ENCODE measurements at regions not wholly inside any gene's neighbourhood (a gene's known extent, or its start where the extent isn't known, plus 50 kb on each side); places are given as distances from the start of the nearest gene placed in this dataset.

GRCh38 chr6:5946701-5947100, 60.0 kb downstream of the NRN1 start:
- DNase-seq (ENCODE audit: low read depth, low spot score): no peak

GRCh38 chr6:5946181-5946580, 60.5 kb downstream of the NRN1 start:
- no peak for DNase-seq (ENCODE audit: low read depth, low spot score)

DNA sequence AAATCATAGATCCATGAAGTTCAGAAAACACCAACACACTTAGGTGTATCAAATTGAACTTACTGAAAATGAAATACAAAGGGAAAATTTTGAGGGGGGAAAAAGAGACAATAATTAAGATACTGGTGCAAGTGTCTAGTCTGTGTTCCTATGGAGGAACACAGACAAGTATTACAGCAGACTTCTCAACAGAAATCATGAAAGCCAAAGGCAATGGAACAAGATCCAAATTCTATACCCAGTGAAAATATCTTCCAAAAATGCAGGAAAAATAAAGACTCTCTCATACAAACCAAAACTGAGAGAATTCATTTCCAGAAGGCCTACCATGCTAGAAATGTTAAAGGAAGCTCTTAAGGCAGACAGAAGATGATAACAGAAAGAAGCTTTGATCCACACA, 63.1 kb downstream of the NRN1 start:
- DNase-seq (ENCODE audit: low read depth, low spot score): no peak

- no peak for DNase-seq (ENCODE audit: low read depth, low spot score)
Measured at GRCh38 chr6:5942591-5942990, 64.1 kb downstream of the NRN1 start.

- no peak for DNase-seq (ENCODE audit: low read depth, low spot score)
Measured at GRCh38 chr6:5941188-5941587, 65.5 kb downstream of the NRN1 start.

- DNase-seq (ENCODE audit: low read depth, low spot score): no peak
Measured at GRCh38 chr6:5938934-5939333, 67.8 kb downstream of the NRN1 start.

- DNase-seq (ENCODE audit: low read depth, low spot score): no peak
Measured at GRCh38 chr6:5937936-5938706, 68.6 kb downstream of the NRN1 start.

DNA sequence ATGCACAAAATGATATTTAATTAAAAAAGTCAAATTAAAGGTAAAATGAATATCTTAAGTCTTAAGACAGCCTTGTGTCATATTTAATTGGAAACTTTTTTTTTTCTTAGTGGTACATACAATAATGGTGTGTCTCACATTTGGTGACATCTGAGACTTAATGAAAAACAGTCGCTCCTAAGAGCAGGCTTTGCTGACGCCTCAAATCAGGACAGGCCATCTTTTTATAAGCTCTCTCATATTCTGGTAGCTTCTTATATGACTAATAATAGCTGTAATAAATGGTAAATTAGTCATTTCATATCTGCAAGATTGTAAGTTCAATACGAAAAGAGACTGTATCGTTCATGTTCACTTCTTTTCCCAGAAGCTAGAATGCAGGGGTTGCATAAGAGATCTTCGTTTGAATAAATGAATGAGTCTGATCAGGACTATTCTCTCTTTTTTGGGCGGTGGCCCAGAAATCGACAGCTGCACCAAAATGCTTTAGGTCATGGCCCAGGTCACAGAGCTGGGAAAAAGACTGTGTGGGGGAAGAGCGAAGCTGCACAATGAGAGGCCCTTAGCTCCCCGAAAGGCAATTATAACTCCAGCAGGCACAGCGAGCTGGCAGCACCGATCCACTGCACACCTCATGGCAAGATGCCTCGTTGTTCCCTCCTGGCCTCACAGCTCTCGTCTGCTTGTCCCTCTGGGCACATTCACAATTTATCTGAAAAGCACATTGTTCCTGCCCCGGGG, 69.4 kb downstream of the NRN1 start:
- DNase-seq (ENCODE audit: low read depth, low spot score): no peak

DNA sequence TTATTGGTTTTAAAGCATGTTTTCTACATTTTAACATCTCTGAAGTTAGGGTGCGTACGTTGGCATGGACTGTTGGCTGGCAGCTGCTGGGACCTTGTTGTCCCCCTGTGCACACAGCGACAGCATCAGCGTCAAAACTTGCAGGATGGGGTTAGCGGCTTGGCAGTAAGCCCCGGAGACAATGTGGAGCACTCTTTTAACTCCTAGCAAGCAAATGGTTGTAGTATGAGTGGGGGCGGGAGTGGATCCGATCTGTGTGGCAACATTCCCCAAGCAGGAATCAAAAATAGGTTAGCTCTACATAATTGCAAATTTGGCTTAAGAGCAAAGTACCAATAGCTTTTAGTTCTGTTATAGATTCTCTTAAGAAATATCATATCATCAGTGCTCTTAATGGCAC, 70.1 kb downstream of the NRN1 start:
- DNase-seq (ENCODE audit: low read depth, low spot score): no peak

DNA sequence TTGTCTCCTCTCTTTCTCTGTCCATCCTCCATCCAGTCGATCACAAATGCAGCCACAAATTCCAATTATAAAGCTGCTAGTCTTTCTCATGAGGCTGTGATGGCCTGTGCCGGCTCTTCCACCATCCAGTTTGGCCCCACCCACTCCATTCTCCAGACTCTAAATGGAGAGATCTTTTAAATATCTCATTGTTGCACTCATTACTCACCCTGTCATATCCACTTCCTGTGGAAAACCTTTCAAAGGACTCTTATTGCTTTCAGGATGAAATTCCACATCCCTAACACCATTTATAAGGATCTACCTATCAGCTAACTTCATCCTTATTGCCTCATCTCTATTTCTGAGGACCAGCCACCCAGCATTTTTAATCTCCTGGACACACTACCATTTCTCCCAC, 70.6 kb downstream of the NRN1 start:
- no peak for DNase-seq (ENCODE audit: low read depth, low spot score)

GRCh38 chr6:5930968-5931367, 75.8 kb downstream of the NRN1 start:
- DNase-seq (ENCODE audit: low read depth, low spot score): no peak

DNA sequence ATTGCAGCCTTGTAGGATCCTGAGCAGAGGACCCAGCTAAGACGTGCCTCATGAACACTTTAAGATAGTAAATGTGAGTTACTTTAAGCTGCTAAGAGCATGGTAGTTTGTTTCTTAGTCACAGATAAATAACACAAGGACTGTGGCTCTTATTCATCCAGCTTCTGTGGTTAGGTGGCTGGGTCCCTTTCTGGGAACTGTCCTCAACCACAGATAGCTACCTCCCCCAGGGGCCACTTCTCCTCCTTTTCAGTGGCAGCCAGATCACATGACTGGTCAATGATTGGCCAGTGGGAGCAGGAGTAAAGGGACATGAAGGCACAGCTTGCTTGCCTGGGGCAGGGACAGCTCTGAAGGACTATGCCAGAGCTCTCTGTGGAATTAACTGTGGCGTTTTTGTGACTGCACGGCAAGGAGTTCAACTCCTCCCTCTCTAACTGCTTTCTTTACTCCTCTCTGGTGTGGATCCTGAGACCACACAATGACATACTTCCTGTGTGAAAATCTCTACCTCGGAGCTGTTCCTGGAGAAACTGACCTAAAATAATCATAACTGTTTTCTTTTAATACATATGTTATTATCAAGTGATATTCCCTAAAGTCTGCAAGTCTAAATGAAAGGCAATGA, 76.5 kb downstream of the NRN1 start:
- no peak for DNase-seq (ENCODE audit: low read depth, low spot score)

GRCh38 chr6:5923840-5924239, 82.9 kb downstream of the NRN1 start:
- no peak for DNase-seq (ENCODE audit: low read depth, low spot score)

GRCh38 chr6:5922230-5922629, 84.5 kb downstream of the NRN1 start:
- DNase-seq (ENCODE audit: low read depth, low spot score): no peak

DNA sequence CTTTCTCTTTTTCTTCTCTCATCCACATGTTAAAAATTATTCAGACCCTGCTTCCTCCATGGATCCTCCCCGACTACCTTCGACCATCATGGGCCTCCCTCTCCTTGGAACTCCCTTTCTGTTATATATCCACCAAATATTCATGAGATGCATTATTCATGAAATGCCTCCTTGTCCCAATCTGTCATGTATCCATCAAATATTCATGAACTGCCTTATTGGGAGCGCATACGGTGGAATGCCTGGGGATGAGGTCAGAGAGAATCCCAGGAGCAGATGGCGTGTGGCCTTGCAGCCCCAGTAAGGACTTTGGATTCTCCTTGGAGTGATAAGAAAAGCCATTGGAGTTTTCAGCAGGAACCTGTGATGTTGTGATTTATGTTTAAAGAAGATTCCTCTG, 97.0 kb downstream of the NRN1 start:
- no peak for DNase-seq (ENCODE audit: low read depth, low spot score)

DNA sequence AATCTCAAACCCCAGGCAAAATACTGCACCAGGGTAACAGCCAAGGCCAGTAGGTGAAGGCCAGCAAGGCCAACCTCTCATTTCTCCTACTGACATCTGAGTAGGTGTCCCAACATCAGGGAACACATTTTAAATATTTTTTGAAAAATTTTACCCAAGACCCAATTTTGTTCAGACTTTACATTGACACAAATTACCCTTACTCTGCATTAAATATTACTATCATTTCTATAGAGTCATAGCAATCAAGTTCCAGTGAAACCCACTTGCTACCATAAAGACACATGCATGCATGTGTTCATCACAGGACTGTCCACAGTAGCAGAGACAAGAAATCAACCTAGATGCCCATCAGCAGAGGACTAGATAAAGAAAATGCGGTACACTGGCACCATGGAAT, 99.9 kb downstream of the NRN1 start:
- no peak for DNase-seq (ENCODE audit: low read depth, low spot score)

- DNase-seq (ENCODE audit: low read depth, low spot score): no peak
Measured at GRCh38 chr6:5906340-5906670, 100.4 kb downstream of the NRN1 start.

DNA sequence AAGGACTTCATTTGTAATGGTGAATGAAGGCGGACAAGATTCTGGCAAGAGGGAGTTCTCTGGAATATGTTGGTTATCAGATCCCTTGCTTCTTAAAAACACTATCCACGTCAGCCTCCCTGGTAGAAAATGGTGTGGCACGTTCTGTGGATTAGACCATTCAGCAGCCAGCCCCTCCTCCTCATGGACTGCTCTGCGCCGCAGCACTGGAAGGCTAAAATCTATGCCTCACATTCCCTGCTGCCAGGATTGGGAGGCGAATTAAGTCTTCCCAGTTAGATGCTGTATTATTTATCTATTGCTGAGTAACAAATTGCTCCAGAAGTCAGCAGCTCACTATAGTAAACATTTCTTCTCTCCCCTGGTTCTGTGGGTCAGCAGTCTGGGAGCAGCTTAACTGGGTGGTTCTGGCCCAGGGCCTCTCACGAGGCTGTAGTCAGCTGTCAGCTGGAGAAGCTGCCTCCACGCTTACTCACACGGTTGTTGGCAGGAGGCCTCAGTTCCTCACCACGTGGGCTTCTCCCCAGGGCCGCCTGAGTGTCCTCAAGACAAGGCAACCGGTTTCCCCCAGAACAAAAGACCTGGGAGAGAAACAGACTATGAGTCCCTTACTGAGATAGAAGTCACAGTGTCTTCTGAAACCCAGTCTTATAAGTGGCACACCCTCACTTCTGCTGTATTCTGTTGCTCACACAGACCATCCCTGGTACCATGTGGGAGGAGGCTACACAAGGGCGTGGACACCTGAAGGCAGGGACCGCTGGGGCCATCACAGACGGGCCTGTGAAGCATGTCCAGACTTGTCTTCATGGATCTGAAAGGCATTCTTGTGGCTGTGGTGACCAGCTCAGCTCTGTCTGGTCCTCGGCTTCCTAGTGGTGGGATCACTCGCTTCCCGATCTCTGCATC, 101.0 kb downstream of the NRN1 start:
- peak; percentile 7 for DNase-seq (ENCODE audit: low read depth, low spot score)

- DNase-seq (ENCODE audit: low read depth, low spot score): no peak
Measured at GRCh38 chr6:5904532-5904931, 102.2 kb downstream of the NRN1 start.

DNA sequence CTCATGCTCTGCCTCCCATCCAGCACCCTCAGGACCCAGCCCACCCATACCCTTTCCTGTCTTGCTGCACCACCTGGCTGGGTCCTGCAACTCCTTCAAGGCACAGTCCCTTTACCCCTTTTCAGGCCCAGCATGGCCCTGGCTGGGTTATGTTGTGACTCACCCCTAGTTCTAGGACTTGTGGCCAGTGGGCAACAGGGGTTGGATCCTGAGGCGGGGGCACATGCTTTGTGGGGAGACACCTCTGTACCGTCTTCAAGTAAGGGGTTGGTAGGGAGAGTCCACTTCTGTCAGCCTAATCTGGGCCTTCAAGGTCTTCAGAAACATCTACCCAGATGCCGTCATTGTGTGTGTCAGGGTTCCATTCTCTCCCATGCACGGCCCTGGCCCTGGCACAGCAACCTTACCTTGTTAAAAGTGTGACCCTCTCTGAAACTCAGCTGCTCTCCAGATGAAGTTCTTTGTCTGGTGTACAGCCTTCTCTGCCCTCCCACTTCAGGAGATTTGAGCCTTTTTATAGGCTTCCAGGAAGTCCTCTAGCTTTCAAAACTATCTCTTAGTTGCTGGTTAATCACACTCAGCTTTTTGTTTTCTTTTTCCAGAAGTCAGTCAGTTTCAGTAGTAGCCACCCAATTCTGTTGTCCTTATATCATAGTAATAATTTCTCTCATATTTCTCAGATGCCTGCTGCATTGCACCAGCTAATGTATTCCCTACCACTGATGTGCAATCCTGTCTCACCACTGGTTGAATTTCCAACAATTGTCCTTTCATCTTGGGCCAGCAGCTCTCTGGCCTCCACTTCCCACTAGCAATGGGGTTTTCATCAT, 107.3 kb downstream of the NRN1 start:
- DNase-seq (ENCODE audit: low read depth, low spot score): no peak

DNA sequence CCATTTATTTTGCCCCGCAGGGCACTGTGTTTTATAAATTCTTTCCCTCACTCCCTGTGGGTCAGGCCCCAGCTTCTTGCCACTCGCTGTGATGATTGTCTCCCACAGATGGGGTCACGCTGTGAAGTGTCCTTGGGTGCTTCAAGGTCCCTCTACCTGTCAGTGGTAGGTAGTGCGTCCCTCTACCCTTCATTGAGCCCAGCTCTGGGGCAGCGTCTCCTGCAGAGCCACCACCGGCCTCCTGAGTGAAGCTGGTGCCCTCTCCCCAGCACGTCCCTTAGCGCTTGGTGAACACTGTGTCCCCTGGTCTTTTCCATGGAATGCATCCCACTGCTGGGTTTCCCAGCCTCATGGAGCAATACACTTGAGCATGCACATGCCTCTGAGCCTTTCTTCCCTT, 108.2 kb downstream of the NRN1 start:
- DNase-seq (ENCODE audit: low read depth, low spot score): no peak

Measured in smooth muscle cell of the brain vasculature (primary cell).